NOMO-1 treated with DMSO at 0.1 percent for 48 hours (cell line): ENCODE measurements at regions not wholly inside any gene's neighbourhood (a gene's known extent, or its start where the extent isn't known, plus 50 kb on each side); places are given as distances from the start of the nearest gene placed in this dataset.
A peak's percentile ranks its signal among the peaks of the same experiment; 100 is the strongest.

Source experiments
- DNase-seq: peaks from one replicate; lab custom pipeline; 2025; ENCODE audit not compliant: unreplicated experiment; lab: John Stamatoyannopoulos, UW

DNA sequence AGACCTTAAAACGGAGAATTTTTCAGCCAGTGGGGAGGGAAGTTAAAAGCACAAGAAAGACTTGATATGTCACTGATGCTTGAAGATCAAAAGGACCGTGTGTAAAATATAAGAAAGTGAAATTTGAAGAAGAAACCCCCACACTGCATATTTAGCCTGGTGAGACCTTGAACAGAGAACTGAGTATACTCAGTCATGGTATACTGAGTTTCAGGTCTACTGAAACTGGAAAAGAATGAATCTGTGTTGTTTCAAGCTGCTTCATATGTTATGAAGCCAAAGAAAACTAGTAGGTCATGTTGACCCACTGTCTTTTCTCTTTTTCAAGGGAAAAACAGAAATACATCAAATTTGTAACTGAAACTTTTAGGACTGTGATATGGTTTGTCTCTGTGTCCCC is 443.8 kb upstream of the GJE1 start:
- DNase-seq: no peak

- DNase-seq: no peak
Observed at GRCh38 chr6:141685416-141685815, 447.3 kb upstream of the GJE1 start.

- no peak for DNase-seq
Observed at GRCh38 chr6:141682391-141682790, 450.3 kb upstream of the GJE1 start.

- DNase-seq: peak; percentile 24
Observed at GRCh38 chr6:141677598-141678211, 455.0 kb upstream of the GJE1 start.

GRCh38 chr6:141675957-141676356 is 456.8 kb upstream of the GJE1 start:
- no peak for DNase-seq

- no peak for DNase-seq
Observed at GRCh38 chr6:141669141-141669540, 463.6 kb upstream of the GJE1 start.

DNA sequence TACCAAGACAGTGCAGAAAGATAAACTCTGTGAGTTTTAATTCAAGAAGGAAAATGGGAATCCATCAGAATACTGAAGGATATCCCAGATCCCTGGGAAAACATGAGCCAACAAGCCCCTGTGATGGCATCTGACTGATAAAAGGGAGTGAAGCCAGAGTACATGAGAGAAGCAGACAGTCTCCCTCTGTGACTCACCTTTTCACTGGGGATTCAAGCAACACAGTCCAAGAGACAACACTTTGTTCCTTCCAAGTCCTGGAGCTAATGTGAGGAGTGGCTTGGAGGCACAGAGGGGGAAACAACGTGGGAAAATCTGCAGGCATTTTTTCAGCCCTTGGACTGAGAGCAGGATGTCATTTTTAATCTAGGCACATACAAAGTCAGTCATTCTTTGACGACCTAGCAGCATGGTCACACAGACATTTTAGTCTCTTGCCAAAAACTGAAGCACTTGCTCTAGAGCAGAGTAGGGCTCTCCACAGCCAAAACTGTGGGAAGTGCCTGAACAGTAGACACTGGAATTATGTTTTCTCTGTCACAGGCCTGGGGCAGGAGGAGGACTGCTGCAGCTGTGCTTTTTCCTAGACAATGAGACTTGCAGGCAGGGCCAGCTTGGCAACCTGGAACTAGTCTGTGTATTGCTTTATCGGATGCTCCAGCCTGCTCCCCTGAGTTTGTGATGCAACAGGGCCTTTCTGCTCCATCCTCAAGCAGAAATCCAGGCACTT is 465.0 kb upstream of the GJE1 start:
- no peak for DNase-seq

GRCh38 chr6:141666187-141666586 is 466.5 kb upstream of the GJE1 start:
- no peak for DNase-seq

DNA sequence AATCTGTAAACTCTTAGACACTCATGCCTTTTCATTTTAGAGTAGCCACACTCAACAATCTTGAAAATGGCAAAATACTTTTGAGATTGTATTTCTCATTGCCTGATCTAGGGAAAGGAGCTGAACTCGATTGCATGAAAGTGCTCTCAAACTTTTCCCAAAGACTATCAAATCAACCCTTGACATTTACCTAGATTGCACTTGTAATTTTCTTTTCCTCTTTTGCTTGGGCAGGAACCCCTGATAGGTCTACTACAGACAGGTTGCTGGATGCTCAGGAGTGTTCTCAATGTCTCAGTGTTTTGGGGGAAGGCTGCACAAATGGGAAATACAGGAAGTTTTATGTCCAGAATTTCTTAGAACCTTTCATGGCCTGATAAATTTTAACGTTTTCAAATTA is 468.0 kb upstream of the GJE1 start:
- DNase-seq: no peak

DNA sequence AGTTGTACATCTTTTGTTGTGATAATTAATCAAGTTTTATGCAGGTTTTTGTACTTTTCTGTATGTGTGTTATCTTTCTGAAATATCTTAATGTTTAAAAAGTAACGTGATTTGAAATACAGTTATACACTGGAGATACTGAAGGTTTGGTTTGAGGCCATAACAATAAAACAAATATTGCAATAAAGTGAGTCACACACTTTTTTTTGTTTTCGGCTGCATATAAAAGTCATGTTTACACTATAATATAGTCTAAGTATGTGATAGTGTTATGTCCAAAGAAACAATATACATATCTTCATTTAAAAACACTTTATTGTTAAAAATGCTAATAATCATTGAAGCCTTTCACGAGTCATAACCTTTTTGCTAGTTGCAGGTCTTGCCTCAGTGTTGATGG is 473.1 kb upstream of the GJE1 start:
- no peak for DNase-seq

- no peak for DNase-seq
Observed at GRCh38 chr6:141658696-141659095, 474.0 kb upstream of the GJE1 start.

DNA sequence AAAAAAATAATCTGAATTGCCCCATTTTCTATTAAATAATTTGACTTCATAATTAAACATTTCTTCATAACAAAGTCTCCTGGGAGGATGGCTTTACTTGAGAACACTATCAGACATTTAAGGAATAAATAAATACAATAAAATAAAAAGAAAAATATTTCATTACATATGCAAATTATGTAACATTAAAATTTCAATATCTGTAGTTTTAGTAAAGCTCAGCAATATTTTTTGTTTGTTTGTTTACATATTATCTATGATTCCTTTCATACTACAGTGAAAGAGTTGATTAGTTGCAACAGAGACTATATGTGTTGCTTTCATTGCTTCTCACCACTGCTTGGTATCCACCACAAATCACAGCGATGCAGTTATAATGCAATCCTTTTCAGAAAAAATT is 474.9 kb upstream of the GJE1 start:
- DNase-seq: no peak

DNA sequence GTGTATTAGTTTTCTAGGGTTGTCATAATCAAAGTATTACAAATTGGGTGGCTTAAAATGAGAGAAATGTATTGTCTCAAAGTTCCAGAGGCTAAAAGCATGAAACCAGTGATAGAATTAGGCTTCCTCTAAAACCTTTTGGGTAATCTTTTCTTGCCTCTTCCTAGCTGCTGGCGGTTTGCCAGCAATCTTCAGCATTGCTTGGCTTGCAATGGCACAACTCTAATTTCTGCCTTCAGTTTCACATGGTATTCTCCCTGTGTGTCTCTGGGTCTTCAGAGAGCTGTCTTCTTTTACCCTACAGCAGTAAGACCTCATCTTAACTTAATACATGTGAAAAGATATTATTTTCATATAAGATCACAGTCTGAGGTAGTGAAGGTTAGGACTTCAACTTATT is 479.1 kb upstream of the GJE1 start:
- no peak for DNase-seq

DNA sequence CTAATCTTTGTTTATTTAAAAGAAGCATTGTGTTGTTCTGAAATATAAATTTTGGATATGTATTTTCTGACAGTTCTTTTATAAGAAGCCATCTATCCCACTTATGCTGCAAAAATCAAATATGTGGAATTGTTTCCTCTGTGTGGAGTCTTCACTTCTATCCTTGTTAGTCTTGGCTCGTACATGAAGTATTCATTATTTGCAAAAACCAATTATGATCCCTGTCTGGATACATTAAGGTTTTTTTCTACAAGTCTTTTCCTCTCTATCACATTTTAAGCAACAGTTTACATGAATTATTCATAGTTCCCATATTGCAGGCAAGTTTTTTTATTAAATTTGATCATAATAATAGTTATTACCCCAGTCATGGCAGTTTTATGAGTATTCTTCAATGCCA is 490.8 kb upstream of the GJE1 start:
- no peak for DNase-seq

GRCh38 chr6:141641406-141641805 is 491.3 kb upstream of the GJE1 start:
- DNase-seq: no peak

- DNase-seq: no peak
Observed at GRCh38 chr6:141635621-141636020, 497.1 kb upstream of the GJE1 start.

- DNase-seq: no peak
Observed at GRCh38 chr6:141634269-141634668, 498.5 kb upstream of the GJE1 start.

- no peak for DNase-seq
Observed at GRCh38 chr6:141624301-141624700, 508.4 kb upstream of the GJE1 start.

- no peak for DNase-seq
Observed at GRCh38 chr6:141618180-141618581, 514.5 kb upstream of the GJE1 start.

GRCh38 chr6:141610741-141611140 is 522.0 kb upstream of the GJE1 start:
- no peak for DNase-seq

- DNase-seq: no peak
Observed at GRCh38 chr6:141607956-141608355, 524.8 kb upstream of the GJE1 start.

GRCh38 chr6:141598487-141598886 is 534.2 kb upstream of the GJE1 start:
- no peak for DNase-seq

- DNase-seq: no peak
Observed at GRCh38 chr6:141594874-141595273, 537.9 kb upstream of the GJE1 start.
